ENCODE measurements at regions not wholly inside any gene's neighbourhood (a gene's known extent, or its start where the extent isn't known, plus 50 kb on each side); places are given as distances from the start of the nearest gene placed in this dataset.
"Not testable (repeated sequence)": the region's sequence is repeated elsewhere in the genome, so short reads cannot be mapped to it uniquely, and the experiment has no call there.

- H3K9me1 ChIP-seq (ENCODE audit: control insufficient read depth, extremely low read depth, insufficient read depth, low read length) = no peaks in the 10 kb centered on the region
- no peaks in the 10 kb centered on the region for H3K9me3 ChIP-seq (ENCODE audit: control insufficient read depth, low read depth, low read length)
- H3K4me1 ChIP-seq (ENCODE audit: control insufficient read depth, extremely low read depth, insufficient read depth, low read length) = peaks cover 5% of the 10 kb centered on the region
- no peaks in the 10 kb centered on the region for H4K20me1 ChIP-seq (ENCODE audit: control insufficient read depth, extremely low read depth, insufficient read depth, low read length)
- no peak overlapping the region for H3K4me2 ChIP-seq (ENCODE audit: control insufficient read depth, extremely low read depth, insufficient read depth, low read depth, low read length)
- H3K9ac ChIP-seq (ENCODE audit: control insufficient read depth, extremely low read depth, insufficient read depth, low read length) = no peak overlapping the region
- no peaks in the 10 kb centered on the region for H3K27me3 ChIP-seq (ENCODE audit: control insufficient read depth, extremely low read depth, insufficient read depth, low read length)
- no peak overlapping the region for H2AFZ ChIP-seq (ENCODE audit: control insufficient read depth, low read length)
- DNase-seq (ENCODE audit: low read depth, low spot score) (peak; percentile 40), FAIRE-seq (peak; percentile 58)
- no peak overlapping the region for H3K4me3 ChIP-seq (ENCODE audit: control insufficient read depth in 2 of 3, extremely low read depth in 1 of 3, insufficient read depth in 2 of 3, low read depth in 1 of 3, low read length in 3 of 3)
- no peaks in the 10 kb centered on the region for H3K36me3 ChIP-seq (ENCODE audit: control insufficient read depth in 2 of 2, extremely low read depth in 1 of 2, insufficient read depth in 2 of 2, low read length in 2 of 2)
- TF ChIP-seq EZH2 (IDR thresholded peaks at IDR 0.05; ENCODE audit: low read length) = no peak
- TF ChIP-seq, protein P1, sequence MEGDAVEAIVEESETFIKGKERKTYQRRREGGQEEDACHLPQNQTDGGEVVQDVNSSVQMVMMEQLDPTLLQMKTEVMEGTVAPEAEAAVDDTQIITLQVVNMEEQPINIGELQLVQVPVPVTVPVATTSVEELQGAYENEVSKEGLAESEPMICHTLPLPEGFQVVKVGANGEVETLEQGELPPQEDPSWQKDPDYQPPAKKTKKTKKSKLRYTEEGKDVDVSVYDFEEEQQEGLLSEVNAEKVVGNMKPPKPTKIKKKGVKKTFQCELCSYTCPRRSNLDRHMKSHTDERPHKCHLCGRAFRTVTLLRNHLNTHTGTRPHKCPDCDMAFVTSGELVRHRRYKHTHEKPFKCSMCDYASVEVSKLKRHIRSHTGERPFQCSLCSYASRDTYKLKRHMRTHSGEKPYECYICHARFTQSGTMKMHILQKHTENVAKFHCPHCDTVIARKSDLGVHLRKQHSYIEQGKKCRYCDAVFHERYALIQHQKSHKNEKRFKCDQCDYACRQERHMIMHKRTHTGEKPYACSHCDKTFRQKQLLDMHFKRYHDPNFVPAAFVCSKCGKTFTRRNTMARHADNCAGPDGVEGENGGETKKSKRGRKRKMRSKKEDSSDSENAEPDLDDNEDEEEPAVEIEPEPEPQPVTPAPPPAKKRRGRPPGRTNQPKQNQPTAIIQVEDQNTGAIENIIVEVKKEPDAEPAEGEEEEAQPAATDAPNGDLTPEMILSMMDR (optimal IDR thresholded peaks at IDR 0.05 in 1 of 3, IDR thresholded peaks at IDR 0.05 in 1 of 3, conservative IDR thresholded peaks at IDR 0.05 in 1 of 3; ENCODE audit: extremely low read depth in 1 of 3, insufficient read depth in 2 of 3, low read length in 3 of 3) = no peak
- H3K27ac ChIP-seq (ENCODE audit: control insufficient read depth, insufficient read depth, low read length) = no peak overlapping the region
- dilution Hi-C loops (cut with MboI; ENCODE audit: extremely low pct_ligation_motif_present, low sequenced_read_pairs) = no loop called here
- no peaks in the 10 kb centered on the region for H3K79me2 ChIP-seq (ENCODE audit: control insufficient read depth, insufficient read depth, low read length)
Measured at GRCh38 chrX:40855411-40855810, 120.1 kb upstream of the MED14 start.

- no peak for FAIRE-seq
- H3K27ac ChIP-seq (ENCODE audit: control insufficient read depth, insufficient read depth, low read length) = no peak overlapping the region
- H3K9me1 ChIP-seq (ENCODE audit: control insufficient read depth, extremely low read depth, insufficient read depth, low read length) = no peaks in the 10 kb centered on the region
- dilution Hi-C loops (cut with MboI; ENCODE audit: extremely low pct_ligation_motif_present, low sequenced_read_pairs) = no loop called here
- H3K4me1 ChIP-seq (ENCODE audit: control insufficient read depth, extremely low read depth, insufficient read depth, low read length) = peaks cover 5% of the 10 kb centered on the region
- DNase-seq (ENCODE audit: low read depth, low spot score) = no peak
- H3K4me2 ChIP-seq (ENCODE audit: control insufficient read depth, extremely low read depth, insufficient read depth, low read depth, low read length) = no peak overlapping the region
- no peaks in the 10 kb centered on the region for H4K20me1 ChIP-seq (ENCODE audit: control insufficient read depth, extremely low read depth, insufficient read depth, low read length)
- no peak overlapping the region for H3K9ac ChIP-seq (ENCODE audit: control insufficient read depth, extremely low read depth, insufficient read depth, low read length)
- H2AFZ ChIP-seq (ENCODE audit: control insufficient read depth, low read length) = no peak overlapping the region
- no peaks in the 10 kb centered on the region for H3K36me3 ChIP-seq (ENCODE audit: control insufficient read depth in 2 of 2, extremely low read depth in 1 of 2, insufficient read depth in 2 of 2, low read length in 2 of 2)
- no peaks in the 10 kb centered on the region for H3K79me2 ChIP-seq (ENCODE audit: control insufficient read depth, insufficient read depth, low read length)
- H3K4me3 ChIP-seq (ENCODE audit: control insufficient read depth in 2 of 3, extremely low read depth in 1 of 3, insufficient read depth in 2 of 3, low read depth in 1 of 3, low read length in 3 of 3) = no peak overlapping the region
- no peaks in the 10 kb centered on the region for H3K9me3 ChIP-seq (ENCODE audit: control insufficient read depth, low read depth, low read length)
- no peak for TF ChIP-seq EZH2 (IDR thresholded peaks at IDR 0.05; ENCODE audit: low read length)
- TF ChIP-seq, protein P1 (optimal IDR thresholded peaks at IDR 0.05 in 1 of 3, IDR thresholded peaks at IDR 0.05 in 1 of 3, conservative IDR thresholded peaks at IDR 0.05 in 1 of 3; ENCODE audit: extremely low read depth in 1 of 3, insufficient read depth in 2 of 3, low read length in 3 of 3) = no peak
- H3K27me3 ChIP-seq (ENCODE audit: control insufficient read depth, extremely low read depth, insufficient read depth, low read length) = no peaks in the 10 kb centered on the region
Measured at GRCh38 chrX:40855932-40856515, 120.7 kb upstream of the MED14 start.

- H3K4me2 ChIP-seq (ENCODE audit: control insufficient read depth, extremely low read depth, insufficient read depth, low read depth, low read length); H3K4me1 ChIP-seq (ENCODE audit: control insufficient read depth, extremely low read depth, insufficient read depth, low read length); DNase-seq (ENCODE audit: low read depth, low spot score); H4K20me1 ChIP-seq (ENCODE audit: control insufficient read depth, extremely low read depth, insufficient read depth, low read length); dilution Hi-C loops (cut with MboI; ENCODE audit: extremely low pct_ligation_motif_present, low sequenced_read_pairs); H3K9me1 ChIP-seq (ENCODE audit: control insufficient read depth, extremely low read depth, insufficient read depth, low read length); H2AFZ ChIP-seq (ENCODE audit: control insufficient read depth, low read length); FAIRE-seq; H3K27ac ChIP-seq (ENCODE audit: control insufficient read depth, insufficient read depth, low read length); H3K27me3 ChIP-seq (ENCODE audit: control insufficient read depth, extremely low read depth, insufficient read depth, low read length); H3K9me3 ChIP-seq (ENCODE audit: control insufficient read depth, low read depth, low read length); H3K36me3 ChIP-seq (ENCODE audit: control insufficient read depth in 2 of 2, extremely low read depth in 1 of 2, insufficient read depth in 2 of 2, low read length in 2 of 2); H3K79me2 ChIP-seq (ENCODE audit: control insufficient read depth, insufficient read depth, low read length); H3K4me3 ChIP-seq (ENCODE audit: control insufficient read depth in 2 of 3, extremely low read depth in 1 of 3, insufficient read depth in 2 of 3, low read depth in 1 of 3, low read length in 3 of 3); H3K9ac ChIP-seq (ENCODE audit: control insufficient read depth, extremely low read depth, insufficient read depth, low read length): not testable (repeated sequence)
Measured at GRCh38 chrX:40861952-40862554, 126.7 kb upstream of the MED14 start.

GRCh38 chrX:40863260-40863659 is 127.9 kb upstream of the MED14 start:
- H3K4me2 ChIP-seq (ENCODE audit: control insufficient read depth, extremely low read depth, insufficient read depth, low read depth, low read length); H3K9ac ChIP-seq (ENCODE audit: control insufficient read depth, extremely low read depth, insufficient read depth, low read length); H3K36me3 ChIP-seq (ENCODE audit: control insufficient read depth in 2 of 2, extremely low read depth in 1 of 2, insufficient read depth in 2 of 2, low read length in 2 of 2); H3K4me1 ChIP-seq (ENCODE audit: control insufficient read depth, extremely low read depth, insufficient read depth, low read length); H3K27ac ChIP-seq (ENCODE audit: control insufficient read depth, insufficient read depth, low read length); H3K79me2 ChIP-seq (ENCODE audit: control insufficient read depth, insufficient read depth, low read length); H3K27me3 ChIP-seq (ENCODE audit: control insufficient read depth, extremely low read depth, insufficient read depth, low read length); H4K20me1 ChIP-seq (ENCODE audit: control insufficient read depth, extremely low read depth, insufficient read depth, low read length); H3K9me3 ChIP-seq (ENCODE audit: control insufficient read depth, low read depth, low read length); H3K9me1 ChIP-seq (ENCODE audit: control insufficient read depth, extremely low read depth, insufficient read depth, low read length); H2AFZ ChIP-seq (ENCODE audit: control insufficient read depth, low read length); H3K4me3 ChIP-seq (ENCODE audit: control insufficient read depth in 2 of 3, extremely low read depth in 1 of 3, insufficient read depth in 2 of 3, low read depth in 1 of 3, low read length in 3 of 3); DNase-seq (ENCODE audit: low read depth, low spot score); dilution Hi-C loops (cut with MboI; ENCODE audit: extremely low pct_ligation_motif_present, low sequenced_read_pairs); FAIRE-seq: not testable (repeated sequence)

Measured in keratinocyte (primary cell).